Transverse colon (tissue), 4 donors: ENCODE measurements at regions not wholly inside any gene's neighbourhood (a gene's known extent, or its start where the extent isn't known, plus 50 kb on each side); places are given as distances from the start of the nearest gene placed in this dataset.
A peak's percentile ranks its signal among the peaks of the same experiment; 100 is the strongest.
"Not testable (repeated sequence)": the region's sequence is repeated elsewhere in the genome, so short reads cannot be mapped to it uniquely, and the experiment has no call there.

Experiments
- DNase-seq: peaks from one replicate; pipeline ENCODE4 v3.0.0-alpha.2; 2019
- H3K27ac ChIP-seq, 4 donors: fragments of 200-600 bp; sonication (generic); 2 replicates each; pipeline ENCODE4 v1.5.1; 2016 to 2018; ENCODE audit warnings: inconsistent platforms in 4 of 4
- H3K27me3 ChIP-seq: fragments of 200-600 bp; sonication (generic); 2 replicates; pipeline ENCODE4 v1.5.1; 2017; ENCODE audit warnings: inconsistent platforms
- H3K36me3 ChIP-seq, 4 donors: fragments of 200-600 bp; sonication (generic); 2 replicates each; pipeline ENCODE4 v1.5.1; 2017 to 2019; ENCODE audit warnings: inconsistent platforms in 4 of 4
- H3K4me1 ChIP-seq, 4 donors: fragments of 200-600 bp; sonication (generic); 2 replicates each; pipeline ENCODE4 v1.5.1; 2017 to 2020; ENCODE audit warnings: inconsistent platforms in 4 of 4
- H3K4me3 ChIP-seq, 4 donors: fragments of 200-600 bp; sonication (generic); 1 replicate in 1 of 4; 2 replicates in 3 of 4; pipeline versions ENCODE4 v1.5.1 to v1.6.1; 2017 to 2019; ENCODE audit warnings: inconsistent platforms in 4 of 4
- H3K9me3 ChIP-seq, 2 donors: fragments of 200-600 bp; sonication (generic); 2 replicates each; pipeline ENCODE4 v1.5.1; 2017 to 2019; ENCODE audit warnings: inconsistent platforms in 2 of 2
- WGBS, 2 donors: methylation state at CpG; one replicate each; pipeline ENCODE4 v1.1.5; 2018; ENCODE audit warnings: low coverage in 1 of 2; 5-methylcytosine and 5-hydroxymethylcytosine counted together
- in situ Hi-C, 4 donors: fragments of 200-750 bp; cut with MboI; loops; one replicate each; pipeline versions ENCODE4 v1.15.0 to v1.15.1; 2017; ENCODE audit warnings: low sequenced_read_pairs in 3 of 4, low pct_ligation_motif_present in 1 of 4, low pct_unique_long_range_greater_than_20kb in 1 of 4
- intact Hi-C: fragments of 100-400 bp; cut with DNase I; formaldehyde crosslinking; loops from one replicate; pipeline ENCODE4 v1.15.1; 2023; ENCODE audit warnings: low total_unique reads

GRCh38 chr21:5044812-5045211 lies 5476.6 kb upstream of the TPTE start:
- H3K27me3 ChIP-seq, in situ Hi-C loops, H3K4me3 ChIP-seq, H3K36me3 ChIP-seq, H3K9me3 ChIP-seq, H3K4me1 ChIP-seq, H3K27ac ChIP-seq, DNase-seq, intact Hi-C loops: not testable (repeated sequence)
- WGBS, 2 donors, result no CpG with 5 or more reads among the region's 7 CpGs

GRCh38 chr21:5051303-5052018 lies 5469.9 kb upstream of the TPTE start:
- H3K36me3 ChIP-seq, H3K4me1 ChIP-seq, H3K9me3 ChIP-seq, intact Hi-C loops, H3K27me3 ChIP-seq, DNase-seq, in situ Hi-C loops, H3K27ac ChIP-seq, H3K4me3 ChIP-seq: not testable (repeated sequence)
- WGBS, 2 donors, result 94 to 100% methylated on average over 2 to 4 of the region's 5 CpGs

GRCh38 chr21:5055027-5055754 lies 5466.2 kb upstream of the TPTE start:
- in situ Hi-C loops, H3K27ac ChIP-seq: not testable (repeated sequence)

GRCh38 chr21:5055996-5056962 lies 5465.1 kb upstream of the TPTE start:
- H3K27me3 ChIP-seq, H3K9me3 ChIP-seq, H3K36me3 ChIP-seq, intact Hi-C loops, H3K27ac ChIP-seq, H3K4me3 ChIP-seq, DNase-seq, H3K4me1 ChIP-seq, in situ Hi-C loops: not testable (repeated sequence)
- no CpG with 5 or more reads among the region's 33 CpGs for WGBS, 2 donors

More at GRCh38 chr21:5055027-5055754, 5466.2 kb upstream of the TPTE start:
- DNase-seq, H3K4me3 ChIP-seq, intact Hi-C loops, H3K4me1 ChIP-seq, H3K27me3 ChIP-seq, H3K9me3 ChIP-seq, H3K36me3 ChIP-seq: not testable (repeated sequence)
- WGBS, 2 donors, result no CpG with 5 or more reads among the region's 13 CpGs

GRCh38 chr21:5057077-5057476 lies 5464.3 kb upstream of the TPTE start:
- no CpG with 5 or more reads among the region's 24 CpGs for WGBS, 2 donors
- in situ Hi-C loops, H3K27me3 ChIP-seq, H3K9me3 ChIP-seq, H3K4me1 ChIP-seq, H3K36me3 ChIP-seq, H3K27ac ChIP-seq, H3K4me3 ChIP-seq, intact Hi-C loops, DNase-seq: not testable (repeated sequence)

GRCh38 chr21:5060364-5061083 lies 5460.9 kb upstream of the TPTE start:
- H3K4me3 ChIP-seq, H3K27ac ChIP-seq, H3K36me3 ChIP-seq, H3K4me1 ChIP-seq, H3K9me3 ChIP-seq, intact Hi-C loops, in situ Hi-C loops, H3K27me3 ChIP-seq, DNase-seq: not testable (repeated sequence)
- WGBS, 2 donors, result no CpG with 5 or more reads among the region's 30 CpGs

GRCh38 chr21:5064581-5065142 lies 5456.7 kb upstream of the TPTE start:
- H3K27ac ChIP-seq, in situ Hi-C loops, DNase-seq: not testable (repeated sequence)

GRCh38 chr21:5065240-5066211 lies 5455.9 kb upstream of the TPTE start:
- H3K27ac ChIP-seq, intact Hi-C loops: not testable (repeated sequence)
- DNase-seq, result peak; percentile 57

More at GRCh38 chr21:5064581-5065142, 5456.7 kb upstream of the TPTE start:
- no CpG with 5 or more reads among the region's 25 CpGs for WGBS, 2 donors
- H3K36me3 ChIP-seq, H3K9me3 ChIP-seq, H3K4me1 ChIP-seq, H3K27me3 ChIP-seq, H3K4me3 ChIP-seq, intact Hi-C loops: not testable (repeated sequence)

GRCh38 chr21:5066682-5067251 lies 5454.6 kb upstream of the TPTE start:
- H3K27me3 ChIP-seq, H3K4me1 ChIP-seq, DNase-seq, H3K36me3 ChIP-seq, in situ Hi-C loops, H3K4me3 ChIP-seq, intact Hi-C loops, H3K9me3 ChIP-seq, H3K27ac ChIP-seq: not testable (repeated sequence)
- WGBS, 2 donors, result 65% methylated on average over 3 of the region's 12 CpGs; no CpG with 5 or more reads in 1 of the 2 donors

More at GRCh38 chr21:5065240-5066211, 5455.9 kb upstream of the TPTE start:
- H3K27me3 ChIP-seq, in situ Hi-C loops, H3K9me3 ChIP-seq, H3K4me1 ChIP-seq, H3K4me3 ChIP-seq, H3K36me3 ChIP-seq: not testable (repeated sequence)
- 97% methylated on average over 6 of the region's 26 CpGs; no CpG with 5 or more reads in 1 of the 2 donors for WGBS, 2 donors
